SK-N-MC (cell line): ENCODE measurements at regions not wholly inside any gene's neighbourhood (a gene's known extent, or its start where the extent isn't known, plus 50 kb on each side); places are given as distances from the start of the nearest gene placed in this dataset.

Experiments
- EZH2 ChIP-seq: fragments of 200-600 bp; sonication (generic); IDR thresholded peaks from one replicate; pipeline ENCODE4 v1.6.1; 2017; ENCODE audit warnings: antibody characterized with exemption
- FOXP2 ChIP-seq: optimal IDR thresholded peaks from 2 replicates; pipeline ENCODE3; 2011; ENCODE audit warnings: mild to moderate bottlenecking, moderate library complexity; ENCODE audit not compliant: insufficient read depth; ENCODE audit errors: extremely low read length, control extremely low read depth
- POLR2AphosphoS5 ChIP-seq: IDR thresholded peaks from 2 replicates; pipeline ENCODE4 v1.6.1; 2012; ENCODE audit warnings: mild to moderate bottlenecking, low read depth, low read length, borderline replicate concordance

- TF ChIP-seq EZH2 (no peak), POLR2AphosphoS5 (no peak), FOXP2 (no peak)
These were observed 191.9 kb upstream of the DDI1 start for GRCh38 chr11:103844327-103845215.
